ENCODE measurements at regions not wholly inside any gene's neighbourhood (a gene's known extent, or its start where the extent isn't known, plus 50 kb on each side); places are given as distances from the start of the nearest gene placed in this dataset.

- Histone ChIP-seq H3K9me3 (replicated peaks; ENCODE audit: control insufficient read depth, low read depth, low read length) (no peaks in the 10 kb centered on the region), H3K4me1 (ENCODE audit: control insufficient read depth, insufficient read depth, low read length) (no peaks in the 10 kb centered on the region), H3K4me3 (ENCODE audit: low read length) (no peak overlapping the region), H3K27ac (ENCODE audit: low read length) (no peak overlapping the region), H3K27me3 (ENCODE audit: control insufficient read depth, insufficient read depth, low read length) (no peaks in the 10 kb centered on the region), H3K36me3 (ENCODE audit: control insufficient read depth, insufficient read depth, low read length) (no peaks in the 10 kb centered on the region)
- WGBS (ENCODE audit: insufficient coverage): no CpG with 5 or more reads among the region's 2 CpGs
- no peak for DNase-seq
These were observed 54.8 kb upstream of the DYRK2 start for GRCh38 chr12:67593461-67594330.

GRCh38 chr12:67594888-67595287, 53.7 kb upstream of the DYRK2 start:
- no peaks in the 10 kb centered on the region for H3K4me1 ChIP-seq (ENCODE audit: control insufficient read depth, insufficient read depth, low read length)
- DNase-seq: no peak
- no peak overlapping the region for H3K27ac ChIP-seq (ENCODE audit: low read length)
- no peaks in the 10 kb centered on the region for H3K36me3 ChIP-seq (ENCODE audit: control insufficient read depth, insufficient read depth, low read length)
- no peaks in the 10 kb centered on the region for H3K27me3 ChIP-seq (ENCODE audit: control insufficient read depth, insufficient read depth, low read length)
- WGBS (ENCODE audit: insufficient coverage): no CpG with 5 or more reads among the region's 2 CpGs
- no peaks in the 10 kb centered on the region for H3K9me3 ChIP-seq (replicated peaks; ENCODE audit: control insufficient read depth, low read depth, low read length)
- no peak overlapping the region for H3K4me3 ChIP-seq (ENCODE audit: low read length)

- no peaks in the 10 kb centered on the region for H3K4me1 ChIP-seq (ENCODE audit: control insufficient read depth, insufficient read depth, low read length)
- H3K9me3 ChIP-seq (replicated peaks; ENCODE audit: control insufficient read depth, low read depth, low read length): no peaks in the 10 kb centered on the region
- DNase-seq: no peak
- WGBS (ENCODE audit: insufficient coverage): 89% methylated on average over 3 of the region's 3 CpGs
- no peak overlapping the region for H3K27ac ChIP-seq (ENCODE audit: low read length)
- no peaks in the 10 kb centered on the region for H3K27me3 ChIP-seq (ENCODE audit: control insufficient read depth, insufficient read depth, low read length)
- no peaks in the 10 kb centered on the region for H3K36me3 ChIP-seq (ENCODE audit: control insufficient read depth, insufficient read depth, low read length)
- H3K4me3 ChIP-seq (ENCODE audit: low read length): no peak overlapping the region
These were observed 53.2 kb upstream of the DYRK2 start for GRCh38 chr12:67595365-67595764.

DNA sequence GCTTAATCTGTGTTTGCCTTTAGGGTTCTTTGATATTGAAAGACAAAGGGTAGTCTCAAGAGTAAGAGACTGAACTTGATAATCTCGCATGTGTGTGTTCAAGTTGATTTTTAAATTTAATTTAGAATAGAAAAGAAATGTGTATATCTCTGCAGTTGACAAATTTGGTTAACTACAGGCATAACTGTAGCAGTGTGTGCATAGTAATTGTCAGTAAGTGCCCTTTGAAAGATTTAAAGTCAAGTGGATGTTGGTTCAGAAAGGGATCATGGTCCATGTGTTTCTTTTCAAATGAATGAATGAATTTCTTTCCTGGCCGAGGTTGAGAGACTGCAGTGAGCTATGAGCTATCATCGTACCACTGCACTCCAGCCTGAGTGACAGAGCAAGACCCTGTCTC, 49.9 kb upstream of the DYRK2 start:
- no peak for DNase-seq
- no peaks in the 10 kb centered on the region for H3K36me3 ChIP-seq (ENCODE audit: control insufficient read depth, insufficient read depth, low read length)

More for the DNA sequence above, 49.9 kb upstream of the DYRK2 start:
- Histone ChIP-seq H3K27me3 (ENCODE audit: control insufficient read depth, insufficient read depth, low read length) (no peaks in the 10 kb centered on the region), H3K27ac (ENCODE audit: low read length) (no peak overlapping the region), H3K9me3 (replicated peaks; ENCODE audit: control insufficient read depth, low read depth, low read length) (no peaks in the 10 kb centered on the region), H3K4me3 (ENCODE audit: low read length) (no peak overlapping the region), H3K4me1 (ENCODE audit: control insufficient read depth, insufficient read depth, low read length) (no peaks in the 10 kb centered on the region)
- 100% methylated on average over 1 of the region's 3 CpGs for WGBS (ENCODE audit: insufficient coverage)

All from muscle of leg (tissue), 3 donors.